Ammon's horn (tissue), 1 donor: ENCODE measurements at regions not wholly inside any gene's neighbourhood (a gene's known extent, or its start where the extent isn't known, plus 50 kb on each side); places are given as distances from the start of the nearest gene placed in this dataset.

Experiments used
- DNase-seq: peaks from one replicate; pipeline ENCODE4 v3.0.0-alpha.2; 2016; ENCODE audit warnings: low spot score

DNA sequence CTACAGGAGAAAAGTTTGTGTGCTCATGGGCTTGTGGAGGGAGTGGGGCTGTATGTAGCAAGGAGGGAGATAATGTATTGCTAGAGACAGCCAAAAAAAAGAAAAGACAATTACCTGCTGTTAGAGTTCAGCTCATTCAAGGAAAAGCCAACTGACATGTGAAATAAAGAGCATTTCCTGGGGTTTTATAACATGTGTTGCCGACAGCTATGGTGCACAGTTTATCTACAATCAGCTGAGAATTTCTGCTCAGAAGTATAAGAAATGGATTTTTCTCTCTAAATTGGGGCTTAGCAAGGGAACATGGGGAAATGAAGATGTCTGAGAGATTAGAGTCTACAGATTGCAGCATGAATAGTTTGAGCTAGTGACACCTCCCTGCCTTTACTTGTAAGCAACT, 674.1 kb downstream of the SUCLG1 start:
- no peak for DNase-seq

DNA sequence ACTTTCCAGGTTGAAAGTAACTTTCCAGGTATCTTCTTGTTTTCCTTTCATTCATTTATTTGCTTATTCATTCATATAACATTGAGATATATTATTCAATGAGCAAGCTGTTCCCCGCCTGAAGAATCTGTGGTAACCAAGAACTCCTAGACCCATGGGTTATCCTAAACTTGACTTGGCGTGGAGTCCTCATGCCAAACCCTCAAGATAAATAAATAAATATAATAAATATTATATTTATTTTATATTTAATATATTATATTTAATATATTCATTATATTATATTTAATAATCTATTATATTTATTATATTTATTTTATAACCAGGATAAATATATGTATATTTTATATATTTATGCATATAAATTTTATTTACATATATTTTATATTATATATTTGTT, 674.8 kb downstream of the SUCLG1 start:
- DNase-seq = no peak

DNA sequence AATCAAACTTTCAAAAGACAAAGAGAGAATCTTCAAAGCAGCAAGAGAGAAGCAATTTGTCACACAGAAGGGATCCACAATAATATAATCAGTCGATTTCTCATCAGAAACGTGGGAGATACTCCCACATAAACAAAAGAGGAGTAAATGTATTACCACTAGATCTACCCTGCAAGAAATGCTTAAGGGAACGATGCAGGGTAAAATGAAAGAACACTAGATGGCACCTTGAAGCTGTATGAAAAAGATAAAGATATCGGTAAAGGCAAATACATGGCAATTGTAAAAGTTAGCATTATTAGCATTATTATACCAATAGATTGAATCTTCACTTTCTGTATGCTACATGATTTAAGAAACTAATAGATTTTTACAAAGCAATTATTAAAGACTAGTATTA, 677.0 kb downstream of the SUCLG1 start:
- no peak for DNase-seq

DNA sequence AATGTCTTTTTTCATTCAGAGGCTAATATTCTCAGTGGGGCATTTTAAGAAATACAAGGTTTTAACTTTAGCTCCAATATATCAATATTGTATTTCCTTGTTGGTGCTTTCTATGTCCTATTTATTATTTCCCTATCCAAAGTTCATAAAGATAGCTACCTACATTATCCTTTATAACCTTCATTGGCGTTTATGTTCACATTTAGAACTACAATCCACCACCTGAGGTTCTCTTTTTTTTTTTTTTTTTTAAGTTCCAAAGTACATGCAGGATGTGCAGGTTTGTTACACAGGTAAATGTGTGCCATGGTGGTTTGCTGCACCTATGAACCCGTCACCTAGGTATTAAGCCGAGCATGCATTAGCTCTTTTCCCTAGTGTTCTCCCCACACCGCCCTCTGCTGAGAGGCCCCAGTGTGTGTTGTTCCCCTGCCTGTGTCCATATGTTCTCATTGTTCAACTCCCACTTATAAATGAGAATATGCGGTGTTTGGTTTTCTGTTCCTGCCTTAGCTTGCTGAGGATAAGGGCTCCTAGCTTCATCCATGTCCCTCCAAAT, 694.6 kb downstream of the SUCLG1 start:
- DNase-seq = no peak

DNA sequence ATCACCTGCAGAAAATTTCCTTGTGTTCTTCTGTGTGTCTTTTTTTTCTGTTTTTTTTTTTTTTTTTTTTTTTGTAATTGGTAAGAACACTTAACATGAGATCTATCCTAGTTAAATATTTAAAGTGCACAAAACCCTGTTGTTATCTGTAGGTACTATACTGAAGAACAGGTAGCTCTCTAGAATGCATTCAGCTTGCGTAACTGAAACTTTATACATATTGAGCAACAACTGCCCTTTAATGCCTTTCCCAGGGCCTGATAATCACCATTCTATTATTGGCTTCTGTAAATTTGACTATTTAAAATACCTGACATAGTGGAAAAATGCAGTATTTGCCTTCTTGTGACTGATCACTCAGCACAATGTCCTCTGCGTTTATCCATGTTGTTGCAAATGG, 701.8 kb downstream of the SUCLG1 start:
- no peak for DNase-seq

DNA sequence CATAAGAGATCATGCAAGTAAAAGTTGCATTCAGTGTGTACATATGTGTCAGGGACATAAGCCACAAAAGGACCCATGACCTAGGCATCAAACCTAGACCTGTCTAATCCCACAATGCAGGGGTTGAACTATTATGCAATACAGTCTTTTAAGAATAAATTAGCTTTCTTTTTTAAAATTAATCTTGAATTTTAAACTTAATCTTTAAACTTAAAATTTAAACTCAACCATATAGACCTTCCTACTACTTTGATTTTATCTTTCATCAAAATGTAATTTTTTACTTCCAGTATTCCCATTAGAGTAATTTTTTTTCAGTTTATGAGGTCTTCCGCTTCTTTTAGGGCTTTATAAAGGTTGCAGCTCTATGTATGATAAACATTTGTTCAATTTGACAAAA, 702.9 kb downstream of the SUCLG1 start:
- DNase-seq = no peak

DNA sequence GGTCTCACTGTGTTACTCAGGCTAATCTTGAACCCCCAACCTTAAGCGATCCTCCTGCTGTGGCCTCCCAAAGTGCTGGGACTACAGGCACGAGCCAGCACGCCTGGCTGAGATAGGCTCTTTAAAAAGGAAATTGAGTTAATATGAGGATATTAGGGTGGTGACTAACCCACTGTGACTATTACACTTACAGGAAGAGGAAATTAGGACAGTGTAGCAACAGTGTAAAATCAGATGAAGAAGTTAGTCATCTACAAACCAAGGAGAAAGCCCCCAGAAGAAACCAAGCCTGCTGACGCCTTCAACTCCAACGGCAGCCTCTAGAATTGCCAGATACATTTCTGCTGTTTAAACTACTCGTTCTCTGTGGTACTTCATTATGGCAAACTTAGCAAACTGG, 711.9 kb downstream of the SUCLG1 start:
- no peak for DNase-seq

DNA sequence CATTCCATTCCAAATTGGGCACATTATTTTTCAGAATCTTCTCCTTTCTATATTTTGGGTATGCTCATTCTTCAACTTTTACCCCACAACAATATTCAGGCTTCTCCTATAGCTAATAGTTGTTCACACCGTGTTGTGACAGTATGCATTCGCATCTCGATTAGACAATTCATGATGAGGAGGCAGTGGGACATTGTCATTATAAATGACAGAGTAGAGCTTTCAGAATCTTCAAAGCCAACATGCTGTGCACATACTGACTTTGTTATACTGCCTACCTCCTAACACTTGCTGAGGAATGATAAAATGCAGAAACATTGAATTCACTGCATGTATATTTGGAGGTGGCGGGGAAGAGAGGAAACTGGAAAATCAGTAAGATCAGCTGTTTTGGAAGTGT, 714.2 kb downstream of the SUCLG1 start:
- no peak for DNase-seq

DNA sequence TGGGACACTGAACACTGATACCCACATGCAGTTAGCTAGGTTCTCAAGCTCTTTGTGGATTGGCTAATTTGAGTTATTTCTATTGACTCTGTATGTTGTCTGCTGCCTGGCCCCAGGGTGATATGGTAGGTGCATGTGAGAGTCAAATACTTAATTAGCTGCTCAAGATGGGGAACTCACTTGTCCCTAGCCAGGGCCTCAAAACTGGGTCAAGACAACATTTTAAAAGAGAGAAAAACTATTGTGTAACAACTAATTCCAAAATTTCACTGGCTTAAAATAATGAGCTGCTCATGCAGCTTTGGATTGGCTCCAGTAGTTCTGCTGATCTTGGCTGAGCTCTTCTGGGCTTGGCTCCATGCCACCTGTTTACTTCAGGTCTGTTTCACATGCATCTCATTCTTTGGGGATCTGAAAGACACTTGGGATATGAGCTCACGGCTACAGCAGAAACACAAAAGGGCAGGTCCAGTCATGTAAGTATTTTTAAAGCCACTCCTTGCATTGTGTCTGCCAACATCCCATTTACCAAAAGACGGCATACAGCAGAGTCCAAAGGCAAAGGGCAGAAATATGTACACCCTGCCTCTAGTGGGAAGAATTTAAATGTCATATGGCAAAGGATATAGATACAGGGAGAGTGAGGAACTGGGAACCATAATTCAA, 716.8 kb downstream of the SUCLG1 start:
- DNase-seq = peak; percentile 3

DNA sequence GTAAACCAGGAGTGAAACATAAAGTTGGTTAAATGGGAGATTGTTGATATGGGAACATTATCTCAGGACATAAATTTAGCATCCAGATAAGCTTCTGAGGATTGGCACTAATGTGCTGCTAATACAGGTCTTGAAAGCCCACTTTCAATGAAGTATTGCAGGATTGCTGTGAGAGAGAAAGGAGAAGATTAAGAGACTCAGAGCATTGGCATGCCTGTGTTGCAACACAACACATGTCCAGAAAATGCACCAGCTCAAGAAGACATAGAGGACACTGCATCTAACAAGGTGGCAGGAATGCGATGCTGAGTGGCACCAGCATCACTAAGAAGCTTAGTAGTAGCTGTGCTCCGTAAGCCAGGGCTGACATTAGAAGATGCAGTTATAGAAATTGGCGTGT, 728.9 kb downstream of the SUCLG1 start:
- DNase-seq = no peak

DNA sequence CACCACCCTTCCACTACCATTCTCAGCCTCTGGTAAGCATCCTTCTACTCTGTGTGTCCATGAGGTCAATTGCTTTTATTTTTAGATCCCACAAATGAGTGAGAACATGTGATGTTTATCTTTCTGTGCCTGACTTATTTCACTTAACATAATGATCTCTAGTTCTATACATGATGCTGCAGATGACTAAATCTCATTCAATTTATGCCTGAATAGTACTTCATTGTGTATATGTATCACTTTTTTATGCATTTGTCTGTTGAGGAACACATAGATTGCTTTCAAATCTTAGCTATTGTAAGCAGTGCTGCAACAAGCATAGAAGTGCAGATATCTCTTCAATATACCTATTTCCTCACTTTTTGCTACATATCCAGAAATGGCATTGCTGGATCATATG, 733.3 kb downstream of the SUCLG1 start:
- DNase-seq = no peak

DNA sequence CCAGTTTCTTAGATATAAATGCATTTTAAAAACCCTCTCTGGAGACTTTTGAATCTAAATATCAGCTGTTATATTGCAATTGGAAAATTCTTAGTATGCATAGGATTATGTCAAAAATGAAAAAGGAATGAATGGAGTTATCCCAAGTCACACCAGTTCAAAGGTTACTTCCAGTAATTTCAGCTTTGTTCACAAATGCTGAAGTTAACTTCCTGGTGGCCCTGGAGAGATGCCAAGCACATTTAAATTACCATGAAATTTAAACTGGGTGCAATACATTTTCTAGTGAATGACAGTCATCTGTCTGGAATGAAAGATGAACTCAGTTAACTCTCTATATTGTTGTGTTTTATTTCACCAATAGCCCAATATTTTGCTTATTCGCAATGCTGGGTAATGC, 753.9 kb downstream of the SUCLG1 start:
- DNase-seq = no peak

DNA sequence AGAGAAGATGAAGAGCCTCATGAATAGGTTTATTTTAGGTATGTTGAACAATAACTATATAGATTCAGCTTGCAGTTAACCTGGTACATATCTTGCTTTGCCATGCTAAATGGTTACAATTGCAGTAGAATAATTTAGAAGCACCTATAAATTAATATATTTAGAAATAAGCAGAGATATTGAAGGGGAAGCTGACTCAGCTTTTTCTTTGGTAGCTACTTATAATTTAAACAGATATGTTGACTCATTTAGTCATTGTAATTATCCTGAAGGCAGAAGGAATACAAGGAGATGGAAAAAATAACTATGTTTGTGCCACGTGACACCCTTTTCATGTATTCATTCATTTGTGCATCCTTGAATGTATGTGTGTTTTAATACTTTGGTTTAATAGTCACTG, 755.5 kb downstream of the SUCLG1 start:
- no peak for DNase-seq

DNA sequence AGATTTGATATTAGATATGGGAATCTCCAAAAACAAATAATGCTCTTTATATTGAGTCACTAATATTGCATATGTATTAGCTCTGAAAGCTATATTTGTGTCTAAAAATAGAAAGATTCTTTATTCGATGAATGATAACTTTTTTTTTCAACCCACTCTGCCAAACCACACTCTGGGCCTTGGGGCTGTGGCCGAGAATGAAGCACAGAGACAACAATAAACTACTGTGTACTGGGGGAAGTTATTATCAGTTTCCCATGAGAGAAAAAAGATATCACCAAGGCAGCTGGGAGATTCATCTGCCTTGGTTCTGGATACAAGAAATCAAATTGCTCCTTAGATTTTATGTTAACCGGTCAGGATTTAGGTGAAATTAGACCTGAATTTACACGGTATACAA, 762.2 kb downstream of the SUCLG1 start:
- no peak for DNase-seq

DNA sequence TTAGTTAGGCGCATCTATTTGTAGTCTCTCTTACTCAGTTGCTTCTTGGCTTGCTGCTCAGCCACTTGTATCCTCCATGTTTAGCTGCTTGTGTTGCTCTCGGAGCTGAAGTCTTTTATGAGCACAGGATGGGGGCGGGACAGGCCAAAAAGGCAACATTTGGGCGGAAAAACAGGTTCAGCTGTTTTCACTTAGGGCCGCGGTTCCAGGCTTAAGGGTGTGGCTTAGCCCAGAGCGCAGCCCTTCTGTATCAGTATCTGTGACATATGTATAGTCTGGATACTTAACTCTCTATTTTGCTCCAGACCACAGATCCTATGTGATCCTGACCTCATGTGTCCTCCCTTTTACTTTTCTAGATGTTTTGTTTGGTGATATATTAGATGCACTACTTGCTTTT, 763.5 kb downstream of the SUCLG1 start:
- no peak for DNase-seq

DNA sequence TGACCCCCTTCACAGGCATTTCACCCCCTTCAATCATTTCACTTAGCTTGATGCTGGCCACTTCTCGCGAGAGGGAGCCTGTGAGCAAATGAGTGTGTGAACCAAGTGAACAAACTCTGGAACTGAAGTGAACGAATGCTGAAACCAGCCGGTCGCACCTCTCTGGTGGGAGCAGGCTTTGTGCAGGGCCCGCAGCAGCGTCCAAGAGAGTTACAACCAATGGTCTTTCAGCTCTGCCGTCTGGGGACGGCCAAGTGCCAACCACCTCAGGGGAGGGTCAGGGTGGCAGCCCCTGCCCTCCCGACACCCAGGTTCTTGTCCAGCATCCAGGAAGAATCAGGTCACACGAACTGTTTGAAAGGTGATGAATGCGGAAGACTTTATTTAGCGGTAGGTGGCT, 764.0 kb downstream of the SUCLG1 start:
- no peak for DNase-seq

DNA sequence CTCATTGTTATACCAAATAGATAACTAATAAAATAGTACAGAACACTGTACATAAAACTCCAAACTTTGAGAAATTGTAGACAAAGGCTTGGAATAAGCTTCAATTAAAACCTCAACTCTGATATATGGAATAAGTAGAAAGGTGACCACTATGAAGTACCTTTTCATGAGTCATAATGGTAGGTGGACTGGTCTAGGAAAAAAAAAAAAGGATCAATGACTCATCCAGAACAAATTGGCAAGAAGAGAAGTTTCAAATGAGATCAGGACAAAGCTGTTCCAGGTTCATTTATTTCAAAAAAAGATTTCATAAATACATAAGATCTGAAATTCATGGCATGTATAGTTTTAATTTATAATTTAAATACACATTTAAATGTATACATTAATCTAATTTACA, 769.7 kb downstream of the SUCLG1 start:
- DNase-seq = no peak

DNA sequence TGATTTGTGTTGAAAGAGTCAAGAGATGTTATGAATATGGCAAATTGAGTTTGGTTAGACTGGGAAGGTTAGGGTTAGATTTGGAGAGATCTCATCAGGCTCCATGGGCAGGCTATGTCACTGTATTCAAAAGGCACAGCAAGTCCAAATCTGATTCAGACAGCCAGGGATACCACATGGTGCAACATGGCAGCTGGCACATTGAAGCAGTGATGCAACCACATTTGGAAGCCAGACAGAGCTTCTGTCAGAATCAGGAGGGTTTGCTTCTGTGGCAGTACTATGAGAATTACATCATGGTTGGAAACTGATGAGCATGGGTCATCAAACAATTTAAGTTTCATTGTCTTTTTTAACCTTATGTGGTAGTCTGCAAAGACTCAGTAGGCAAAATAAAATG, 772.2 kb downstream of the SUCLG1 start:
- peak; percentile 83 for DNase-seq

DNA sequence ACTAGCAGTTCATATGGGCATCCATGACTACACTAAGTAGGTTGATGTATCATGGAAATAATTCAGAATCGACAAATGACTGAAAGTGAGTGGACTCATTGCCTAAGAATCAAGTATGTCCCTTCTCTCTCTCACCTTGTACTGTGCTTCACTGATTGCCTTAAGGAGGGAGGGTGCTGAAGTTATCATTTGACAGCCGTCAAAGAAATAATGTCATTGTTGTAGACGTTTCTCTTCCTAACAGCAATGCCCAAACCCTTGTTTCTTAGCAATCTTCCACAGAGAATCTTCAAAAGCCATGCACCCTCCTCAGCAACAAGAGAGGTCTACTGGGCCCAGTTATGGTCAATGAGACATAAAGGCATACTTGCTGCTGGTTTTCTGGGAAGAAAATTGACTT, 785.0 kb downstream of the SUCLG1 start:
- no peak for DNase-seq

DNA sequence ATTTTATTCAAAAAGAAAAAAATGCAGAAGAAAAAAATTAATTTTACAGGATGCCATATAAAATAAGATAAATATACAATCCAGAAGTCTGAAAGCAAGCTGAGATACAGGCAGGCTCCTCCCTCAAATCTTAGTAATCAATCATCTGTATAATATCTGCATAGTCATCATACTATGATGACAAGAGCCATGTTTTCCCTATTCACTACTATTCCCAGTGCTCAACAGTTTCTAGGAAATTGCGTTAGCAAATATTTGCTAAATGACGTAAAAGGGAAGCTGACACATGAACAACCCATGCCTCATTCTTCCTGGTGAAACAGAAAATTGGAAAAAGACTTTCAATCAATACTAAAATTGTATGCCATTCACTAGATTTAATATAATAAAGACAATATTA, 793.2 kb downstream of the SUCLG1 start:
- no peak for DNase-seq

DNA sequence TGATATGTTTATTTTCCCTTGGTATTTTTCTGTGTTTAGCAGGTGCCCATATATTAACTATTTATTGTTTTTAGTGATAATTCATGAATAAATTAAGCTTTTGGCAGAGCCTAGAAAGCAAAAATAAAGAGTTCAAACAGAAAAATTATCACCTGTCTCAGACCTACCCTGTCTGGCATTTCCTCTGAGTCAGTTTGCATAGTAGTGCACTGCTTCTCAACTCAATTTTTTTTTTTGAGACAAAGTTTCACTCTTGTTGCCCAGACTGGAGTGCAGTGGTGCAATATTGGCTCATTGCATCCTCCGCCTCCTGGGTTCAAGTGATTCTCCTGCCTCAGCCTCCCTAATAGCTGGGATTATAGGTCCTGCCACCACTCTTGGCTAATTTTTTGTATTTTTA, 793.9 kb downstream of the SUCLG1 start:
- DNase-seq = no peak

DNA sequence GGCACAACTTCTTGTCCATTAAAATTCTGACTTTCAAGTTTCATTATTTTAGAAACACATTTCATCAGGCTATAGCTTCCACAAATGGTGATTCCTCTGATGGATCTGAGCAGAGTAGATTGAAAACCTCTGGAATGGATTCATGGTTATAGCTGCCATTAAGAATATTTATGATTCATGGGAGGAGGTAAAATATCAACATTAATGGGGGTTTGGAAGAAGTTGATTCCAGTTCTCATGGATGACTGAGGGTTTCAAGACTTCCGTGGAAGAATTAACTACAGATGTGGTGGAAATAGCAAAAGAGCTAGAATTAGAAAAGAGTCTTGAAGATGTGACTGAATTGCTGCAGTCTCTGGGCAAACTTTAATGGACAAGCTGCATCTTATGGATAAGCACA, 797.4 kb downstream of the SUCLG1 start:
- DNase-seq = no peak

DNA sequence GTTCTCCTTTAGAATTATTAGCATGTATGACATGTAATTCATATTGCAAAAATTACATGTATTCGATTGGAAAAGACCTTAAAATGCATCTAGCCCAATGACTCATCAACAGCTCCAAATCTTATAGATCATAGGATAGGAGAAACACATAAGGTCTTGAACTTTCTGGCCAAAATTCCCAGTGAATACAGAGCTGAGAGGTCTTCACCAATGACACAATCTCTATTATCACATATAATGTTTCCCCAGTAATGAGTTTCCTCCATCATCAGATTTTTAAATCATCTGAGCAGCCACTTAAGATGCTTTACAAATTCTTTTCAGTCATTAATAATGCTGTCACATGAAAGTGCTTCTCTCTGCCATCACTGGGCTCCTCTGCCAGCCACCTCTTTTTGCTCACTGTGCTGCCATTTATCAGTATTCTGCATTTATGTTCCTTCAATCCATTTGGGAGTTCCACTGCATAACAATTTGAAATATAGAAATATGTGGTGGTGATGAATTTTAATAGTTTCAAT, 804.9 kb downstream of the SUCLG1 start:
- DNase-seq = no peak

DNA sequence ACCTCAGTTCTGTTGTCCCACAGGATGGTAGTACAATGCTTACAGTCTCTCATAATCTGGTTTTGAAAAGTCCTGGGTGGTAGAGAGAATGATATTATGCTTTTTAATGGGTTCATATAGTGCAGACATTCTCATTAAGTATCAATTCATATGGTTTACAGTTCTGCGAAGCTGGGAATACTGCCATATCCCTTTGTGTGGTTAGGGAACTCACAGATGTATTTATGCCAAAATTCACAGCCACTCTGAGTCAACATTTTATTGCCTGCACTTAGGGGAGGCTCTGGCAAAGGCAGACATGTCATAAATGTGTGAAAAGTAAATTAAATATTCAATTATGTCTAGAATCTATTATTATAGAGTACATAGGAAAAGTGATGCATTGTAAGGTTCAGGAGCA, 808.2 kb downstream of the SUCLG1 start:
- peak; percentile 11 for DNase-seq
